Fibroblast of villous mesenchyme (primary cell): ENCODE measurements at regions not wholly inside any gene's neighbourhood (a gene's known extent, or its start where the extent isn't known, plus 50 kb on each side); places are given as distances from the start of the nearest gene placed in this dataset.
"Not testable (repeated sequence)": the region's sequence is repeated elsewhere in the genome, so short reads cannot be mapped to it uniquely, and the experiment has no call there.

Experiments used
- DNase-seq: peaks from one replicate; pipeline ENCODE4 v3.0.0-alpha.2; 2010; ENCODE audit warnings: low read depth
- H3K4me3 ChIP-seq: 2 replicates; pipeline ENCODE4 v1.5.1; 2011; ENCODE audit warnings: low read depth, mild to moderate bottlenecking, low read length
- CTCF ChIP-seq: IDR thresholded peaks from 2 replicates; pipeline ENCODE4 v1.5.1; 2012; ENCODE audit warnings: low read depth, mild to moderate bottlenecking, low read length; ENCODE audit not compliant: insufficient read depth

GRCh38 chr10:2899246-2899951 is 167.9 kb upstream of the PFKP start:
- no peak for DNase-seq
- no peak overlapping the region for H3K4me3 ChIP-seq
- no peak for TF ChIP-seq CTCF

GRCh38 chr10:2898509-2898860 is 168.9 kb upstream of the PFKP start:
- no peak for TF ChIP-seq CTCF
- DNase-seq, result no peak
- H3K4me3 ChIP-seq, result no peak overlapping the region

GRCh38 chr10:2897619-2898508 is 169.5 kb upstream of the PFKP start:
- H3K4me3 ChIP-seq, result no peak overlapping the region
- DNase-seq, result no peak
- TF ChIP-seq CTCF, result no peak

GRCh38 chr10:2896334-2896733 is 171.0 kb upstream of the PFKP start:
- not testable (repeated sequence) for H3K4me3 ChIP-seq, DNase-seq

- H3K4me3 ChIP-seq, result no peak overlapping the region
- DNase-seq, result no peak
- no peak for TF ChIP-seq CTCF
Measured at GRCh38 chr10:2895594-2896196, 171.7 kb upstream of the PFKP start.

- no peak for DNase-seq
- TF ChIP-seq CTCF, result no peak
- H3K4me3 ChIP-seq, result no peak overlapping the region
Measured at GRCh38 chr10:2893991-2894390, 173.4 kb upstream of the PFKP start.

- no peak for TF ChIP-seq CTCF
- H3K4me3 ChIP-seq, result no peak overlapping the region
- DNase-seq, result no peak
Measured at GRCh38 chr10:2893158-2893845, 174.0 kb upstream of the PFKP start.
